Ureter (tissue), 1 donor: ENCODE measurements at regions not wholly inside any gene's neighbourhood (a gene's known extent, or its start where the extent isn't known, plus 50 kb on each side); places are given as distances from the start of the nearest gene placed in this dataset.

Experiments
- DNase-seq: peaks from one replicate; pipeline ENCODE4 v3.0.0-alpha.2; 2020; ENCODE audit warnings: low spot score
- donor health status: DM: yes; HTN: yes; CAD: no.

DNA sequence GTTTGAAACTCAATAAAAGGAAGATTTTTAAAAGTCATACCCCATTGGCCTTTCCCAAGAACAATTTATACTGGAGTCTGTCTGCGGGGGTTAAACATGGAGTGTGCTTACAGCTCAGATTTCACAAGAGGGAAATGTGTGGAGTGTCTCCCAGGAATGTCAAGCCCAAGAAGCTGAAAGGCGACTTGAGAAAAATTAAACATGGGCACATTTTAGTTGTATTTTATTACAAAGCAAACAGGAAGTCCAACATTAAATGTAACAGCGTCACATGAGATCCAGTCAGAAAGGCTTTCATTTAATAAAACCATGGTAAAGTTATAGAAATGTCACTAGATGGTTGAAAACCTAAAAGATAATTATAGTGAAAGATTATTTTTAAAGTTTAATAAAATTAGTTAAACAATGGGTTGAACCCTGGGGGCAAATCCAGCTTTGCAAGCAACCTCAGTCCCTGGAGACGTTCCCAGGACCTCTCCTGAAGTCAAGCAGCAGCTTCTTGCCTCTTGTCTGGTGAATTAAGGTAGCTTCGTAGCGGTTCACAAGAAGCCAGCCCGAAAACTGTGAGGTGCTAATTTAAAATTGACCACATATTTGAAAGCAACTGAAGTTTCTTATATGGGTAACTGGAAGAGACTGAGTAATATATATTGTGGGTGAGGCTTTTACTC, 168.4 kb upstream of the EDNRA start:
- no peak for DNase-seq

DNA sequence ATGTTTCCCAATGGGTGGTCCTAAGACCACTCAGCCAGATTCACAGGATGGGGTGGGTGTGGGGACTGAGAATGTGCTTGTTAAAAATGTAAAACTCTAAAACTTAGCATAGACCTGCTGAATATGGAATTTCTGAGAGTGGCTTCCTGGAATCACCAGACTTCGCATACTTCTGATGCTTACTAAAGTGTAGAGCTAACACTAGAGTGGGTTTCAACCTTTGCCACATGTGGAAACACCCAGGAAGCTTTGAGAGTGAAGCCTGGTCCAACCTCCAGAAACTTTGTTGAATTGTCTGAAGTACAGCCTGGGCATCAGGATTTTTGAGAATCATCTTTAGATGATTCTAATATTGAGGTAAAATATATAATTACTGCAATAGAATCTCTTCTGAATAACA, 167.8 kb upstream of the EDNRA start:
- no peak for DNase-seq

DNA sequence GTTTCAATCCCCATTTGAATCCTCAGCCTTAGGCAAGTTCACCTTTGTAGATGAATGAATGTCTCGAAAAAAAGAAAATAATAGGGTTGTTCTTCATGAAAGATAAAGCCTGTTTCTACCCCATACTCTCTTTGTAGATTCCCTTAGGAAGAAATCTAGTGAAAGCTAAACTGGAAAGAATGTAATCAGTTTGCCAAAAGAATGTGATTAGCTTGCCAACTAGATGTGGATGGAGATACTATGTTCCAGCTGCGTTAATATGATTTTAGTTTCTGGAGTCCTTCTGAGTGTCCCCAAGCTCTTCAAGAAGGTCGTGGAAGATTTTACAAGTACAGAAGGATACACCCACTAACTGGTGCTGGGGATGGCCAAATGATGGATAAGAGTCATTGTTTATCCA, 162.3 kb upstream of the EDNRA start:
- DNase-seq = no peak

DNA sequence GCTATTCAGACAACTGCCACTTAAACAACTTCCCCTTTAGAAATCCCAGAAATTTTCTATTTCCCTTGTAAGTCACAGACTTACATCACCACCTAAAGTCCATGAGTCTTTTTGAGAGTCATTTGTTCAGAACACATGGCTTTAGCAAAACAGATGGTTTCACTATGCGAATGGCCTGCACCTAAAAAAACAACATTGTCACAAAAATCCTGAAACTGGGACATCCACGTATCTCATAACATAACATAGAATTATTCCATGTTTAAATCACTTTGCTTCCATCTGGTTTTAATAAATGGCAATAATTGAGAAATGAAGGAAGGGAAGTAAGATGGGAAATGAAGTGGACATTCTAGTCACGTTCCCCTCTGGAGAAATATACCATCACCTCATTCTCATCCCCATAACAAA, 155.3 kb upstream of the EDNRA start:
- no peak for DNase-seq

DNA sequence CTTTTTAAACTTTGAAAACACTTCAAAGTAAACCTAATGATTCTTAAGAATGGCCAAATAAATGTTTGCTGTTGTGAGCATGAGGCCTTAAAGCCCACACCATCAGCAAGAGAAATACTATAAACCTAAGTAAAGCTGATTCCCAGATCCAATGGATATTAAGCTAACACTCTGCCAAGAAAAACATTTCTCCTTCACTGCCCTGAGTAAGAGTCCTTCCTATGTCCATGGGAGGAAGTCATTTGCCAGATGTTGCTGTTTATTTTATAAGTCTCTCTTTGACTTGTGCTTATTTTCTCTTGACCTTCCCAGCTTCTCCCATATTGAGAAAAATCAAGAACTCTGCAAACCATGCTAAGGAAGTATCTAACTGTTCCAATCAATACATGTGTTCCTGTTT, 154.3 kb upstream of the EDNRA start:
- DNase-seq = no peak

DNA sequence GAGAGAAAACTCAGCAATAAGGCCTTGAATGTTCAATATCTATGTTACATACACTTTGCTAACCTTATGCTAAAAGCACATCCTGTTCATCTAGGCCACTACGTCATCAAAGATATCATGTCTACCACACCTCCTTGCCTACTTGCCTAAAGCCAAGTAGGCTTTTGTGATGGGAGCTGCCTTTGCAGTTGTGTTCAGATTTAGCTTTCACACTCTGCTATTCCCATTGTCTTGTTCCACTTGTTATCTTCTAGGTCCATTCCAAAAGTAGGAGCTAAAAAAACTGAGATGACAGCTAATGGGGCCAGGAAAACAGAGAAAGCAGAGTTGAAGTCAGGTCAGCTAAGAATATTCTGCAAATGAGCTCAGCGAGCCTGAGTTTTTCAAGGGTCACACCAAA, 153.6 kb upstream of the EDNRA start:
- DNase-seq = no peak

DNA sequence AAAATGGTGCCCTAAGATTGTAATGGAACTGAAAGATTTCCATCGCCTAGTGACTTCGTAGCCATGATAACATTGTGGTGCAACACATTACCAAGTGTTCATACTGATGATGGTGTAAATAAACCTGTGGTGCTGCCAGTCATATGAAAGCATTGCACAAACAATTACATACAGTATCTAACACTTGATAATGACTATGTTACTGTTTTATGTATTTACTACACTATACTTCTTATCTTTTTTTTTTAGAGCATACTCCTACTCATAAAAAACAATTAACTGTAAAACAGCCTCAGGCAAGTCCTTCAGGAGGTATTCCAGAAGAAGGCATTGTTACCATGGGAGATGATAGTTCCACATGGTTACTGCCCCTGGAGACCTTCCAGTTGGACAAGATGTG, 152.7 kb upstream of the EDNRA start:
- no peak for DNase-seq

DNA sequence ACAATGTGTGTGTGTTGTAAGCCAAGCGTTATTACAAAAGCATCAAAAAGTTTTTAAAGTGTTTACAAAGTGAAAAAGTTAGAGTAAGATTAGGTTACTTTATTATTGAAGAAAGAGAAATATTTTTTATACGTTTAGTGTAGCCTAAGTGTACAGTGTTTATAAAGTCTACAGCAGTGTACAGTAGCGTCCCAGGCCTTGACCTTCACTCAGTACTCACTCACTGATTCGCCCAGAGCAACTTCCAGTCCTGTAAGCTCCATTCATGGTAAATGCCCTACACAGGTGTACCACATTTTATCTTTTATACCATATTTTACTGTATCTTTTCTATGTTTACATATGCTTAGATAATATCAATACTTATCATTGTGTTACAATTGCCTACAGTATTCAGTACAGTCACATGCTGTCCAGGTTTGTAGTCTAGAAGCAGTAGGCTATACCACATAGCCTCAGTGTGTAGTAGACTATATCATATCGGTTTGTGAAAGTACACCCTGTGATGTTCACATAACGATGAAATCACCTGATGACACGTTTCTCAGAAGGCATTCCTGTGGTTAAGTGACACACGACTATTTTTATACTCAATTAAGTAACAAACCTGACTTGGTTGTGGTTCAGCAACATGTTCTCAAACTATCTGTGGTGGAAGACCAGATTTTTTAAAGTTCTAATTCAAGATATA, 152.0 kb upstream of the EDNRA start:
- DNase-seq = no peak

DNA sequence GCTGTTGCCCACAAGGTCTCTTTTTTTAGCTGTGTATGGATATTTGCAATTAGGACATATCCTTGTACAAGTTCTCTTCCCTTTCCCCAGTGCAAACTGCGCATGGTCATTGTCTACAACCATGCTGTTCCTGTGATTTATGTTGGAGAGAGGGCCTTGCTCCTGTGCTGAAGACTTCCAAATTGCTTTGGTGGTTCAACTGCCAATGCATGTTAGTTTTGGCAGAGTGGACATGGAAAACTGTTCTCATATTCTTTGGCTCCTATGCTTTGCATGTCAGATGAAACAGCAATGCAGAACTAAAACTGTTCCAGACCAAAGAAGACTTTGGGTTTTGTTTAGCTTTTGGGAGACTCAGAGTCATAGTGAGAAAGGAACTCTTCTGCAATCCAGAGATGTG, 148.8 kb upstream of the EDNRA start:
- DNase-seq = no peak

DNA sequence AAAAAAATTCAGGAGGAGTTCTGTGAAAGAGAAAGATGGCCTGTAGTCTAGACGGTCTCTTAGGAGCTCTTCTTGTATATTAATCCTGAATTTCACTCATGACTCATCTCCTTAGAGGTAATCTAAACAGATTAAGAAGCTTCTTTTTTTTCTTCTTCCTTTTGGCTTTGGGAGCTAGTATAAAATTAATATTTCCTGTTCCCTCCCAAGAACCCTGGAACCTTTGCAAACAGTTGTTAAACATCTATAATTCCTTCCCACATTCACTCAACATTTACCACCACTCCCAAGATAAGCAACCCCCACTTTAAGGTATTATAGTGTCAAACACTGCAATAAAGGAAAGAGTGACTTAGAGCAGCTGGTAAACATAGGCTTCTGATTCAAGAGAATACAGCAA, 146.4 kb upstream of the EDNRA start:
- no peak for DNase-seq

DNA sequence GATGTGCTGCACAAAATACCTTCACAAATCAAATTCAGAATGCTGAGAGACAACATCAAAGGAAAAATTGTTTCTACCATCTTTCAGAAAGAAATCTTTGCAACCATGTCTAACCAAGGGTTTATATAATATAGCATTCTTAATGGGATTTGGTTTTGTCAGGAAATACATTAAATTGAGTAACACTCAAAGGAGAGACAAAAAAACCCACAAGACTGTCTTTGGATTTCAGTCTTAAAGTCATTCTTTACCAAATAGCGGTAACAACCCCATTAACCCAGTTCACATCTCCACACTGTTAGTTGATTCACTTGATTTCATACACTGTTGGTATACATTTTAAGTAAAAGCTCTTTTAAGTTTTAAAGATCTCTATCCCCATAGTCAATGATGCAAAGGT, 145.7 kb upstream of the EDNRA start:
- no peak for DNase-seq

DNA sequence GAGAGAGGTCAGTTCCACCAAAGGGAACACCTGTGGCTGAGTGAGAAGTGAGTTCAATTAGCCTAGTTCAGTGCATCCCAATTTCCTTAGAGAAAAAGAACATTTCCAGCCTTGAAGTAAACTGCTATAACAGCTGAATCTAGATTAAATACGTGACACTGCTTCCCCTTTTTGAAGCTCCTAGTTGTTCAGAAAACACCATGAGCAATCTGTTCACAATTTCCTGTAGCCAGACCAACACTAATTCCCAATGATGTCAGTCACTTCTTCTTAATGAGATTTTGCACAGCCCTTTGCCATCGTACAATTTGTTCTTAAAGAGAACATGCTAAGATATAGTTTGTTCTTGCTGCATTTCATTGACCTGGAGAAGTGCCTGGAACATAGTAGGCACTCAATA, 144.6 kb upstream of the EDNRA start:
- no peak for DNase-seq

DNA sequence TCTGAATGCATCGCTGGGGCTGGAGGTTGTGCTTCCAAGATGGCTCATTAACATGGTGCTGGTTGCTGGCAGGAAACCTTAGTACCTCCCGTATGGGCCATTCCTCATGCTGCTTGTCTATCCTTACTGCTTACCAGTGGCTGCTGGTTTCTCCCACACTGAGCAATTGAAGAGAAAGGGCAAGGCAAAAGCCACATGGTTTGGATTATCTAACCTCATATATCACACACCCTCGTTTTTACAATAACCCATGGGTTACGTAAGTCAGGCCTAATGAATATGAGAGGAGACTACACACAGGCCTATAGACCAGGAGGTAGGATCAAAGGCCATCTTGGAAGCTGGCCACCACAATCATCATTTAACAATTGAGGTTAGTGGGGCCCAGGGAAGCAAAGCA, 141.8 kb upstream of the EDNRA start:
- DNase-seq = no peak

DNA sequence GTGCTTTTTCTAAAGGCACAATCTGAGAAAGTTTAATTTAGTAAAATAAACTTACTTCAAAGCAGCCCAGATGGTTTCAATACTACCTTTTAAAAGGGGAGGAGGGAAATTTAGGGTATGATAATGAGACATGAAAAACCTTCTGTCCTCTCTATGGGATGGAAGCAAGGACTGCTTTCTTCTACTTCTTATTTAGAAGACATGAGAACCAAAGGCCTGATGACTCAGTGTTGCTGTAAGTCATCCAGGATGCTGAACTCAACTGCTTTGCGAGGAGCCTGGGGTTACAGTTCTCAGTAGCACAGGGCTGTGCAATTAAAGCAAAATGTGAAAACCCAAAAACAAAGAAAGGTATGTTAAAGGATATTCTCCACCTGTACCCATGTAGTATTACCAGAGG, 140.8 kb upstream of the EDNRA start:
- DNase-seq = no peak

DNA sequence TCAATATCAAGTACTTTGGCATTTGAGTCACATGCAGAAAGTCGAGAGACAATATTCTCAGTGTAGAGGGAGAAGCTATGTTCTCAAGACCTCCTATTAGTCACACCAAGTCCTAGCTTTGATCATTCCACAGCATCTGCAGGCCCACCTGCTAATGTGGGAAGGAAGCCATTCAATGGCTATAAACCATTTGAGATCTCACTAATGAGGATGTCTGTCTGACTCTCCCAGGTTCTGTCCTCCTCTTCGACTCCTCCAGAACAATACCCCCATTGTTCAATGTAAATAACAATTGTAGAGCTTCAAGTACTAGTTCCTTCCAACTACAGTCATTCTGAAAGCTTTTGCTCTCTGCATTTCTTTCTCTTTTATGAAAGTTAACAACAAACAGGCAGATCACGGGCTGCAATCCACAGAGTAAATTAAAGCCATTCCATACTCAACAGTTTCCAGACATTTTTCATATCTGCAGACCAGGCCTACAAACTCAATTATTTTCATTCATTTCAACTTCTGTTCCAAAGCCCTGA, 140.2 kb upstream of the EDNRA start:
- no peak for DNase-seq

DNA sequence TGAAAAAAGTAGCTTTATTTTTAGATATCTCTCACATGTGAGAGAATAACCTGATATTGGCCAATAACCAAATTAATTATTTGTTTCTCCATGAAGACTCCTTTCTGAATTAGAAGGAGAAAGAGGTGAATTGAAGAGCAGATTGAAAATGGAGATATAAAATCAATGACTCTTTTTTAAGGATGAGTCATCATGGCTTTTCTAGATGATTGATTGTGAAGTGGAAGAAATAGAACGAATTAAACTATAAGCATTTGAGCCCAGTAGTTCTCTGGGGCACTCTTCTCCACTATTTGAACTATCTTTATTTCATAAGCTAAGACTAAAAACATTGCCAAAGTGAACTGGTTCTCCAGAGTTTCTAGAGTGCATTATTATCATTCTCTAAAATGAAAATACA, 137.2 kb upstream of the EDNRA start:
- DNase-seq = no peak

DNA sequence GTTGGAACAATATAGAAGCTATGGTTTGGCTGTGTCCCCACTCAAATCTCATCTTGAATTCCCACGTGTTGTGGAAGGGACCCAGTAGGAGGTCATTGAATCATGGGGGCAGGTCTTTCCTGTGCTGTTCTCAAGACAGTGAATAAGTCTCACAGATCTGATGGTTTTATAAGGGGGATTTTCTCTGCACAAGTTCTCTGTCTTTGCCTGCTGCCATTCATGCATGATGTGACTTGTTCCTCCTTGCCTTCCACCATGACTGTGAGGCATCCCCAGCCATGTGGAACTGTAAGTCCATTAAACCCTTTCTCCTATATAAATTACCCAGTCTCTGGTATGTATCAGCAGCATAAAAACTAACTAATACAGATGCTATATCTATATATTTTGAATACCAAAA, 135.2 kb upstream of the EDNRA start:
- no peak for DNase-seq

DNA sequence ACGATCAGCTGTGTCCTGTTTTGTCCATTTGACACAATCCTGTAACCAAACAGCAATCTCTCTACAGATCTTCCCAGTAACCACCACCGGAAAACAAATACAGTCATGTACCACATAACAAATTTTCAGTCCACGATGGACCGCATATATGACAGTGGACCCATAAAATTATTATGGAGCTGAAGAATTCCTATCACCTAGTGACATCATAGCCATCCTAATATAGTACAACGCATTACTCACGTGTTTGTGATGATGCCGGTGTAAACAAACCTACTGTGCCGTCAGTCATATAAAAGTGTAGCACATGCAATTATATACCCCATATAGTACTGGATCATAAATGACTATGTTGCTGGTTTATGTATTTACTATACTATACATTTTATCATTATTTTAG, 133.7 kb upstream of the EDNRA start:
- DNase-seq = no peak

DNA sequence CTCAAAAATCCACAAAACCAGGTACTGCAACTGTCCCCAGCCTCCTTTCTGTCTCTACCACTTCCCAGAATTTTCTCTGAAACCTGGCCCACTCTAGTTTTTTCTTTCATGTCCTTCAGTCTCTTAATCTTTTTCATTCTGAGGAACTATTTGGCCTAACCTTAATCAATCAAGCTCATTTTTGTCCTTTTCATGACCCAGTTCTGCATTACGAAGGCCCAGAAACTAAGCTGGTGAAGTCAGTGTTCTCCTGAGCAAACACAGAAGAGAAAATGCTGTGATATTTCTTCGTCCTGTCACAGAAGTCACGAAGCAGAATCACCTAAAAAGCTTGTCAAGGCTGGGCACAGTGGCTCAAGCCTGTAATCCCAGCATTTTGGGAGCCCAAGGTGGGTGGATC, 131.7 kb upstream of the EDNRA start:
- no peak for DNase-seq

DNA sequence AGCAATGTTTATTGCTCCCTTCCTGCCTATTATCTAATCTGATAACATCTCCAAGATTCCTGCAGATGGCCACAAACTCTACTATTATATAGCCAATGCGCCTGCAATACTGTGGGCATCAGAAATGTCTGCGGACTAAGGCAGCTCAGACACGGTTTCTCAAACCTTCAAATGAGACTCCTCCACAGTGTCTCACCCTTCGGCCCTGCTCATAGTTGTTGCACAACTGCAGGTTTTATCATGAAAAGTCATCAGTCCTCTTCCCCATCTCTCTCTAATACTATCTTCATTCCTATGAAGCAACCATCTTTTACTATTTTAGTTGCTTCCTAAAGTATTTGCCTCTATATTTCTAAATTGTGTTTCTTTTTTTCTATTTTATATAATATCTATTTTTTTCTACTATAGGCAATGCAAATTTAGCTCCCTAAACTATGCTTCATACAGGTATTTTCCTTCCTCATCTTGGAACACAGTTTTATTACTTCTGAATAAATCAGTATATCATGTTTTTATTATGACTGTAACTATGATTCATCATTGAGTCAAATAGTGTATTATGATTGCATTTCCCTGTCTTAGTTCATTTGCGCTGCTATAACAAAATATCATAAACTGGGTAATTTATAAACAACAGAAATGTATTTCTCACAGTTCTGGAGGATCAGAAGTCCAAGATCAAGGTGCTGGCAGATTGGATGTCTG, 129.7 kb upstream of the EDNRA start:
- no peak for DNase-seq

DNA sequence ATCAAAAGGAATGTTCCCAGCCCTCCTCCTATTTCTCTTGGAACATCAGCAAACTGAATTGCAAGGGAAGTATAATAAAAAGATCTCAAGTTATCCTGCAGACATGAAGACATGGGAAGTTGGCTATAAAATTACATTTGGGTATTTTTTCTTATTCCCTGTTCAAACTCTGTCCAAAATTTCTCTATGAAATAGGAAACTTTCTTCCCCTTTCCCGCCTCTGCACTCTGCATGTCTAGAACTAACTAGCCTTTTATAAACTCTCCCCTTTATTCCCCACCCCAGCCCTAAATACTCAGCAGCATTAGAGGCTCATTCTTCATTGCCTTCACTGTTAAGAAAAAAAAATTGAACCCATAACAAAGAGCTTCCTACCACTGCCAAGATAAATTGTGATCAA, 126.7 kb upstream of the EDNRA start:
- DNase-seq = no peak

DNA sequence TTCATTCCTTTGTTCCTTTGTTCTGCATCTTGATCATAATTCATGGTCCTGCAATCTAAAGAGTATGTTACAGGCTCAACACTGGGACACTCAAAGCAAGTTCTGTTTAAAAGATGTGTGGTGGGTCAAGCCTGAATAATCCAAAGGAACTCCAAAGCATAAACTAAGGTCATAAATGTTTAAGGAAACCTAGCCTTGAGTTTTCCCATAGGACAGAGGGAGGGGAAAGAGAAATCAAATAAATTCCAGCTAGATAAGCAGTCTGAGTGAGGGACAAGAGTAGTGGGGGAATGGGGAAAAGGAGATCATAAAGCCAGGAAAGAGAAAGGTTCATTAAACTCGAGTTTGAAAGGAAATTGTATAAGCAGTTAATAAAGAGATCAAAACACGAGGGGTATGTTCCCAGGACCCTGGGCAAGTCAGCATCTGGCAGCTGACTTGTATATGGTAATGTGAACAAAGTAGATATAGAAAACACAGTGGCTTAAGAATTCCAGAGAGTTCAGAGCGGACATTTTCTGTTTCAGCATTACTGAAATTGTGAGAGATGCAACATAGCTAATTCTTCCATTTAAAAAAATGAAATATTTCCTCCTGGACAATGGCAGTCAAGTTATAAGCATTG, 125.8 kb upstream of the EDNRA start:
- no peak for DNase-seq

DNA sequence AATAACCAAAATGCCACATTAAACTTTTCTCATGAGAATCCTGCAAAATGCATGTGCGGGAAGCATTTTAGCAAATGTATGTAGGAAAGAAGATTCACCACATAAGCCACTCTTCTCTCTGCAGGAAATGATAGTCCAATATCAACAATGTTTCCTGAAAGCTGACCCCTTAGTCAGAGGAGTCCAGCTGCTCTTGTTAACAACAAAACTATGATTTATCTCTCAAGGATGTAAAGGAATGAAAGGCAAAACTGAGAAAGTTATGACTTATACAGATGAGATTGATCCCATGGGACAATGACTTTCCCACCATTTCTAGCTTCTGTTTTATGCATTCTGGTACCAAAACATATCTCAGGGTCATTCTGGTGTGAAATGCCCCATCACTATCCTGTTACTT, 125.0 kb upstream of the EDNRA start:
- DNase-seq = no peak
